22Rv1 (cell line): ENCODE measurements at regions not wholly inside any gene's neighbourhood (a gene's known extent, or its start where the extent isn't known, plus 50 kb on each side); places are given as distances from the start of the nearest gene placed in this dataset.

ENCODE experiments used
- CTCF ChIP-seq: fragments of 450-650 bp; IDR thresholded peaks from 2 replicates; pipeline ENCODE4 v1.5.1; 2017; ENCODE audit warnings: mild to moderate bottlenecking
- ZFX ChIP-seq: fragments of 450-650 bp; IDR thresholded peaks from 2 replicates; pipeline ENCODE4 v1.6.1; 2017; ENCODE audit warnings: antibody characterized with exemption, borderline replicate concordance

GRCh38 chr9:24095246-24095645, 269.2 kb upstream of the ELAVL2 start:
- TF ChIP-seq CTCF (no peak), ZFX (no peak)
